GM23248 (cell line): ENCODE measurements at regions not wholly inside any gene's neighbourhood (a gene's known extent, or its start where the extent isn't known, plus 50 kb on each side); places are given as distances from the start of the nearest gene placed in this dataset.

ENCODE experiments used
- EZH2 ChIP-seq: fragments of 200-600 bp; sonication (generic); IDR thresholded peaks from 2 replicates; pipeline ENCODE4 v1.6.1; 2018; ENCODE audit warnings: antibody characterized with exemption, mild to moderate bottlenecking; ENCODE audit not compliant: insufficient read depth, poor library complexity, severe bottlenecking
- EZH2phosphoT487 ChIP-seq: fragments of 200-600 bp; sonication (generic); IDR thresholded peaks from 2 replicates; pipeline ENCODE4 v1.6.1; 2018; ENCODE audit warnings: antibody characterized with exemption, moderate library complexity, mild to moderate bottlenecking, low read depth; ENCODE audit not compliant: insufficient read depth

GRCh38 chr1:62991152-62991551, 207.2 kb downstream of the ATG4C start:
- no peak for TF ChIP-seq EZH2
- no peak for TF ChIP-seq EZH2phosphoT487
